Esophagus muscularis mucosa (tissue), 4 donors: ENCODE measurements at regions not wholly inside any gene's neighbourhood (a gene's known extent, or its start where the extent isn't known, plus 50 kb on each side); places are given as distances from the start of the nearest gene placed in this dataset.
"Not testable (repeated sequence)": the region's sequence is repeated elsewhere in the genome, so short reads cannot be mapped to it uniquely, and the experiment has no call there.

ENCODE experiments used
- DNase-seq: peaks from one replicate; pipeline ENCODE4 v3.0.0-alpha.2; 2017; ENCODE audit errors: extremely low spot score
- H3K27ac ChIP-seq, 4 donors: fragments of 200-600 bp; sonication (generic); replicated peaks in 1 of 4; 1 replicate in 3 of 4; 2 replicates in 1 of 4; pipeline ENCODE4 v1.5.1; 2016 to 2019; ENCODE audit warnings: mild to moderate bottlenecking in 1 of 4
- H3K27me3 ChIP-seq, 4 donors: fragments of 200-600 bp; sonication (generic); one replicate each; pipeline versions ENCODE4 v1.5.1 to v1.6.0; 2016 to 2019
- H3K36me3 ChIP-seq, 4 donors: fragments of 200-600 bp; sonication (generic); one replicate each; pipeline ENCODE4 v1.5.1; 2016 to 2019
- H3K4me1 ChIP-seq, 4 donors: fragments of 200-600 bp; sonication (generic); one replicate each; pipeline ENCODE4 v1.5.1; 2016 to 2019
- H3K4me3 ChIP-seq, 4 donors: fragments of 200-600 bp; sonication (generic); 1 replicate in 2 of 4; 2 replicates in 2 of 4; pipeline ENCODE4 v1.5.1; 2016 to 2019; ENCODE audit warnings: mild to moderate bottlenecking in 4 of 4, moderate library complexity in 1 of 4
- H3K9me3 ChIP-seq, 4 donors: fragments of 200-600 bp; sonication (generic); 1 replicate in 3 of 4; 2 replicates in 1 of 4; pipeline ENCODE4 v1.5.1; 2016 to 2019
- EP300 ChIP-seq: sonication (generic); formaldehyde crosslinking; IDR thresholded peaks from one replicate; pipeline ENCODE4 v1.6.1; 2017; ENCODE audit warnings: antibody characterized with exemption
- POLR2A ChIP-seq: fragments of 450-650 bp; IDR thresholded peaks from one replicate; pipeline ENCODE4 v1.6.1; 2017; ENCODE audit warnings: antibody characterized with exemption, moderate library complexity, mild to moderate bottlenecking, low read depth
- POLR2AphosphoS5 ChIP-seq, 2 donors: sonication (generic); formaldehyde crosslinking; IDR thresholded peaks; one replicate each; pipeline ENCODE4 v1.6.1; 2017; ENCODE audit warnings: antibody characterized with exemption in 2 of 2
- WGBS: methylation state at CpG from one replicate; pipeline ENCODE4 v1.1.5; 2018; 5-methylcytosine and 5-hydroxymethylcytosine counted together
- intact Hi-C: fragments of 100-400 bp; cut with DNase I; formaldehyde crosslinking; loops from one replicate; pipeline ENCODE4 v1.15.1; 2023
- TF ChIP-seq, protein P1 (sequence below), 3 experiments: fragments of 200-600 bp in 2 of 3; fragments of 450-650 bp in 1 of 3; sonication (generic) in 2 of 3; IDR thresholded peaks; one replicate each; pipeline ENCODE4 v1.5.1; 2017 to 2019; ENCODE audit warnings: antibody characterized with exemption in 3 of 3, mild to moderate bottlenecking in 2 of 3, moderate library complexity in 1 of 3

DNA sequence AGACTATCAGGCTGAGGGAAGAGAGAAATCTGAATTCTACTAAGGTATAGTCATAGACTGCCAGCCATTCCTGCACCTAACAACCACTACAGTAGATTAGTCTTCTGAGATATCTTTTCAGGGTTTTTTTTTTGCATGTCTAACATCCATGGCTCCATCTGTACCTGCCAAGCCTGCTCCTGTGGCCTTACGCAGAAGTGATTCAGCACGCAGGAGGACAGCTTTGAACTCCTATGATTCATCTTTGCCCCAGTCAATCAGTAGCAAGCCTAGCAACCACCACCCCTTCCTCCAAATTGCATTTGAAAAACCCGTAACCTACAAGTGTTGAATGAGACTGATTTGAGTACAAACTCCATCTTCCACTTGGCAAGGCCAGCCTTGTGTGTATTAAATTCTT lies 520.7 kb upstream of the HS3ST1 start:
- DNase-seq: no peak
- intact Hi-C loops: no loop called here
- H3K4me3 ChIP-seq: no peak overlapping the region
- H3K36me3 ChIP-seq: no peaks in the 10 kb centered on the region
- TF ChIP-seq POLR2A (no peak), POLR2AphosphoS5 (IDR thresholded peaks at IDR 0.05) (no peak), EP300 (no peak)
- TF ChIP-seq, protein P1, sequence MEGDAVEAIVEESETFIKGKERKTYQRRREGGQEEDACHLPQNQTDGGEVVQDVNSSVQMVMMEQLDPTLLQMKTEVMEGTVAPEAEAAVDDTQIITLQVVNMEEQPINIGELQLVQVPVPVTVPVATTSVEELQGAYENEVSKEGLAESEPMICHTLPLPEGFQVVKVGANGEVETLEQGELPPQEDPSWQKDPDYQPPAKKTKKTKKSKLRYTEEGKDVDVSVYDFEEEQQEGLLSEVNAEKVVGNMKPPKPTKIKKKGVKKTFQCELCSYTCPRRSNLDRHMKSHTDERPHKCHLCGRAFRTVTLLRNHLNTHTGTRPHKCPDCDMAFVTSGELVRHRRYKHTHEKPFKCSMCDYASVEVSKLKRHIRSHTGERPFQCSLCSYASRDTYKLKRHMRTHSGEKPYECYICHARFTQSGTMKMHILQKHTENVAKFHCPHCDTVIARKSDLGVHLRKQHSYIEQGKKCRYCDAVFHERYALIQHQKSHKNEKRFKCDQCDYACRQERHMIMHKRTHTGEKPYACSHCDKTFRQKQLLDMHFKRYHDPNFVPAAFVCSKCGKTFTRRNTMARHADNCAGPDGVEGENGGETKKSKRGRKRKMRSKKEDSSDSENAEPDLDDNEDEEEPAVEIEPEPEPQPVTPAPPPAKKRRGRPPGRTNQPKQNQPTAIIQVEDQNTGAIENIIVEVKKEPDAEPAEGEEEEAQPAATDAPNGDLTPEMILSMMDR (IDR thresholded peaks at IDR 0.05): no peak
- no peaks in the 10 kb centered on the region for H3K27me3 ChIP-seq
- no peaks in the 10 kb centered on the region for H3K9me3 ChIP-seq
- no peak overlapping the region for H3K27ac ChIP-seq
- no peaks in the 10 kb centered on the region for H3K4me1 ChIP-seq
- 90% methylated on average over 3 of the region's 3 CpGs for WGBS

DNA sequence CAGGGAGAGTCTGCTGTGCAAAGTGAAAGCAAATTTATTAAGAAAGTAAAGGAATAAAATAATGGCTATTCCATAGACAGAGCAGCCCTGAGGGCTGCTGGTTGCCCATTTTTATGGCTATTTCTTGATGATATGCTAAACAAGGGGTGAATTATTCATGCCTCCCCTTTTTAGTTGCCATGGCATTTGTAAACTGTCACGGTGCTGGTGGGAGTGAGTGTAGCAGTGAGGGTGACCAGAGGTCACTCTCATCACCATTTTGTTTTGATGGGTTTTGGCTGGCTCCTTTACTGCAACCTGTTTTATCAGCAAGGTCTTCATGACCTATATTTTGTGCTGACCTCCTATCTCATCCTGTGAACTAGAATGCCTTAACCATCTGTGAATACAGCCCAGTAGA lies 518.9 kb upstream of the HS3ST1 start:
- H3K27ac ChIP-seq, intact Hi-C loops, H3K4me1 ChIP-seq, DNase-seq, H3K27me3 ChIP-seq, H3K9me3 ChIP-seq, H3K4me3 ChIP-seq, H3K36me3 ChIP-seq: not testable (repeated sequence)
- WGBS: 43% methylated on average over 1 of the region's 1 CpG

DNA sequence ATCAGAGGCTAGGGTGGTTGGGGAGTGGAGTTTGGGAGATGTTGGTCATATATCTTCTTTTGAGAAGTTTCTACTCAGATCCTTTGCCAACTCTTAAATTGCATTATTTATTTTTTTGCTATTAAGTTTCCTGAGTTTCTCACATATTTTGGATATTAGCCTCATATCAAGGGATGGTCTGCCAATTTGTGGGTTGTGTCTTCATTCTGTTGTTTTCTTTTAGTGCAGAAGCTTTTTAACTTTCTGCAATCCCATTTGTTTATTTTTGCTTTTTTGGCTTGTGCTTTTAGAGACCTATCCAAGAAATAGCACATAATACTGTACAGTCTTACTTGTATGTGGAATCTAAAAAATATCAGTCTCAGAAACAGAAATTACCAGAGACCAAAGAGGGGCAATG lies 509.2 kb upstream of the HS3ST1 start:
- Histone ChIP-seq H3K27ac (no peak overlapping the region), H3K9me3 (peaks cover 0 to 4% (median 0%) of the 10 kb centered on the region in 4 donors), H3K4me1 (no peaks in the 10 kb centered on the region), H3K4me3 (no peak overlapping the region), H3K36me3 (no peaks in the 10 kb centered on the region), H3K27me3 (no peaks in the 10 kb centered on the region)
- intact Hi-C loops: no loop called here
- no peak for DNase-seq
- TF ChIP-seq EP300 (no peak), POLR2AphosphoS5 (IDR thresholded peaks at IDR 0.05) (no peak), POLR2A (no peak)
- TF ChIP-seq, protein P1 (IDR thresholded peaks at IDR 0.05): no peak

DNA sequence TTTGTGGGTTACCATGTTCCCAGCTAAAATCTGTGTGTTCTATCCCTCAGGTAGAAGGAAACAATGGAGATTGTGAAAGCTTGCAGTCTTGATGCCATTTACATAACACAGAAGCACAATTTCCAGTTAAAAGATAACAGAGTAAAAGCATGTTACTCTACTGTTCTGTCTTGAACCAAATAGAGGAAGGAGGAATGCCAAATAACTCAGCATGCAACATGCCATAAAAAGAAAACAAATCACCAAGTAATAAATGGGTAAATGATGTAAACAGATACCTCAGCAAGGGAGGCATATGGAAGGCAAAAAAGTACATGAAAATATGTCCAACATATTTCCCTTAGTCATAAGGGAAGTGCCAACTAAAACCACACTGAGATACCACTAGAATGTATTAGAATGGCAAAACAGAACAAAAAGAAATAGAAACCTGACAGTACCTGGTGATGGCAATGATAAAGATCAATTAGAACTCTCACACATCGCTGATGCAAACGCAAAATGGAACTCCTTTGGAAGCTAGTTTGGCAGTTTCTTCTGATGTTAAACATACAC lies 502.6 kb upstream of the HS3ST1 start:
- H3K36me3 ChIP-seq: no peaks in the 10 kb centered on the region
- peaks cover 0 to 5% (median 2%) of the 10 kb centered on the region in 4 donors for H3K9me3 ChIP-seq
- H3K27me3 ChIP-seq: no peaks in the 10 kb centered on the region
- no peak for DNase-seq
- H3K4me1 ChIP-seq: no peaks in the 10 kb centered on the region
- no peak overlapping the region for H3K27ac ChIP-seq
- no peak overlapping the region for H3K4me3 ChIP-seq
- WGBS: 54% methylated on average over 2 of the region's 2 CpGs
- intact Hi-C loops: no loop called here
- TF ChIP-seq, protein P1 (IDR thresholded peaks at IDR 0.05): no peak
- TF ChIP-seq EP300: no peak
- no peak for TF ChIP-seq POLR2A
- TF ChIP-seq POLR2AphosphoS5 (IDR thresholded peaks at IDR 0.05): no peak

DNA sequence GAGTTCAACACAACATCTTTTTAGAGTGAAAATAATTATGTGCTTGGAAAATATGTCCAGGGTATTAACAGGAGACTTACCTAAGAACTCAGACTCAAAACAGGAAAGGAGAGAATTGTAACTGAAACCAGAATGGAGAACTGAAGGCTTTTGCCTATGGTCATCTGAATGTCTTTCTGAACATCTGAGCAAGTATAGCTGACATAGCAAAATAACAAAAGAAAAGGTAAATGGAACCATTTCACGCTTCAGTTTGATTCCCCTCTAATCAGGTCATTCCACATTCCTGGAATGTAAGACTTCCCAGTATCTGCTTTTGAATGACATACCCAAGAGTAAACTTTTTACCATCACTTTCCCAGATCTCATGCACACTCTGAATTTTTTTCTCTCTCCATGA lies 500.4 kb upstream of the HS3ST1 start:
- WGBS: 71% methylated on average over 1 of the region's 1 CpG
- Histone ChIP-seq H3K36me3 (no peaks in the 10 kb centered on the region), H3K4me1 (no peaks in the 10 kb centered on the region), H3K4me3 (no peak overlapping the region), H3K27ac (no peak overlapping the region), H3K9me3 (peaks cover 0 to 5% (median 2%) of the 10 kb centered on the region in 4 donors), H3K27me3 (no peaks in the 10 kb centered on the region)
- intact Hi-C loops: no loop called here
- no peak for TF ChIP-seq POLR2AphosphoS5 (IDR thresholded peaks at IDR 0.05)
- TF ChIP-seq EP300: no peak
- TF ChIP-seq, protein P1 (IDR thresholded peaks at IDR 0.05): no peak
- no peak for TF ChIP-seq POLR2A
- DNase-seq: no peak
